HepG2 (cell line): ENCODE measurements at regions not wholly inside any gene's neighbourhood (a gene's known extent, or its start where the extent isn't known, plus 50 kb on each side); places are given as distances from the start of the nearest gene placed in this dataset.

ENCODE experiments used
- ATAC-seq: fragments of 200-7000 bp; cut with Tn5 transposase; 3 replicates; pipeline ENCODE4 v1.9.1; 2020; ENCODE audit warnings: mild to moderate bottlenecking, moderate library complexity
- BruUV-seq: library from RNA; stranded (reverse); fragments of 400-500 nt; replicated peaks from 2 replicates; lab custom pipeline; 2021; lab: Mats Ljungman, UMichigan
- CTCF ChIA-PET: fragments of 300-600 bp; formaldehyde crosslinking; extraction: SDS; loops from one replicate; lab custom pipeline; 2021; ENCODE audit warnings: low total read pairs, inconsistent platforms, low intra/inter-chr PET ratio; lab: Yijun Ruan, JAX
- POLR2A ChIA-PET: fragments of 350-600 bp; sonication (Branson Sonifier 250); formaldehyde crosslinking; loops from one replicate; lab custom pipeline; 2020; ENCODE audit warnings: antibody characterized with exemption, inconsistent platforms; lab: Yijun Ruan, JAX
- DNase-seq: peaks from one replicate; pipeline ENCODE4 v3.0.0-alpha.2; 2015; ENCODE audit warnings: low spot score
- FAIRE-seq: peaks from 3 replicates; lab custom pipeline; 2011; peaks lifted over from hg19 to GRCh38; lab: Jason Lieb, UNC
- H2AFZ ChIP-seq: one replicate; pipeline ENCODE4 v1.6.1; 2011; ENCODE audit warnings: low read length, inconsistent platforms
- H3K27ac ChIP-seq: fragments of 300-600 bp; 3 replicates; pipeline ENCODE4 v1.8.0; 2011; ENCODE audit warnings: mixed run types, mild to moderate bottlenecking, mixed read lengths, low read length, inconsistent platforms; ENCODE audit not compliant: insufficient read depth; ENCODE audit errors: extremely low read length
- H3K27me3 ChIP-seq, 2 experiments: fragments of 200-600 bp in 1 of 2; 2 replicates in 1 of 2; 3 replicates in 1 of 2; pipeline versions ENCODE4 v1.6.0 to v1.8.0; 2011; ENCODE audit warnings: low read length in 2 of 2, mild to moderate bottlenecking in 2 of 2, moderate library complexity in 2 of 2, inconsistent platforms in 1 of 2; ENCODE audit not compliant: insufficient read depth in 2 of 2, control insufficient read depth in 1 of 2
- H3K36me3 ChIP-seq, 2 experiments: fragments of 200-600 bp in 1 of 2; replicated peaks in 1 of 2; 2 replicates in 1 of 2; 3 replicates in 1 of 2; pipeline versions ENCODE4 v1.5.1 to v1.8.0; 2011; ENCODE audit warnings: low read length in 2 of 2, inconsistent platforms in 1 of 2; ENCODE audit not compliant: insufficient read depth in 2 of 2, control insufficient read depth in 1 of 2
- H3K4me1 ChIP-seq: 2 replicates; pipeline ENCODE4 v1.5.1; 2012; ENCODE audit warnings: low read length, inconsistent platforms; ENCODE audit not compliant: insufficient read depth
- H3K4me2 ChIP-seq: 2 replicates; pipeline ENCODE4 v1.6.0; 2011; ENCODE audit warnings: low read depth, low read length, inconsistent platforms
- H3K4me3 ChIP-seq, 3 experiments: fragments of 200-600 bp in 1 of 3; sonication (generic), shearing (Covaris generic) in 1 of 3; replicated peaks in 1 of 3; 2 replicates each; pipeline ENCODE4 v1.5.1; 2011 to 2016; ENCODE audit warnings: low read length in 3 of 3, inconsistent platforms in 2 of 3, low read depth in 2 of 3, mild to moderate bottlenecking in 2 of 3, control low read depth in 1 of 3, mixed read lengths in 1 of 3; ENCODE audit not compliant: insufficient read depth in 1 of 3
- H3K79me2 ChIP-seq: one replicate; pipeline ENCODE4 v1.6.1; 2011; ENCODE audit warnings: low read length, inconsistent platforms; ENCODE audit not compliant: insufficient read depth
- H3K9ac ChIP-seq: 2 replicates; pipeline ENCODE4 v1.6.0; 2011; ENCODE audit warnings: mild to moderate bottlenecking, low read depth, low read length, inconsistent platforms; ENCODE audit not compliant: insufficient read depth
- H3K9me3 ChIP-seq: 2 replicates; pipeline ENCODE4 v1.5.1; 2012; ENCODE audit warnings: mild to moderate bottlenecking, low read length
- H4K20me1 ChIP-seq: 2 replicates; pipeline ENCODE4 v1.6.0; 2011; ENCODE audit warnings: inconsistent platforms, mild to moderate bottlenecking, low read length, moderate library complexity; ENCODE audit not compliant: insufficient read depth
- CCAR2 ChIP-seq: fragments of 200-400 bp; formaldehyde crosslinking; optimal IDR thresholded peaks from 2 replicates; pipeline ENCODE3; 2018; ENCODE audit warnings: low read depth, mild to moderate bottlenecking, low read length, moderate library complexity
- FOXK1 ChIP-seq: sonication (generic); formaldehyde crosslinking; IDR thresholded peaks from 2 replicates; pipeline ENCODE4 v1.4.0; 2020; ENCODE audit warnings: low read depth, missing genetic modification reagents, borderline replicate concordance
- PHF5A ChIP-seq: IDR thresholded peaks from one replicate; pipeline ENCODE4 v1.6.1; 2018; ENCODE audit warnings: low read depth, missing genetic modification reagents; ENCODE audit not compliant: unreplicated experiment
- WGBS: methylation state at CpG from one replicate; pipeline ENCODE4 v1.1.6; 2017; ENCODE audit warnings: low lambda C conversion rate; 5-methylcytosine and 5-hydroxymethylcytosine counted together
- in situ Hi-C: cut with HindIII; loops from 2 replicates; pipeline ENCODE4 v1.10.0; 2017; ENCODE audit warnings: low pct_unique_long_range_greater_than_20kb; ENCODE audit not compliant: extremely low pct_ligation_motif_present
- intact Hi-C: fragments of 100-400 bp; cut with micrococcal nuclease; formaldehyde crosslinking; loops from one replicate; pipeline ENCODE4 v1.10.0; 2022; ENCODE audit not compliant: unreplicated experiment
- TF ChIP-seq, protein P1 (sequence below): sonication (generic); formaldehyde crosslinking; IDR thresholded peaks from 2 replicates; pipeline ENCODE4 v1.9.0; 2021; ENCODE audit warnings: mild to moderate bottlenecking, missing genetic modification reagents

DNA sequence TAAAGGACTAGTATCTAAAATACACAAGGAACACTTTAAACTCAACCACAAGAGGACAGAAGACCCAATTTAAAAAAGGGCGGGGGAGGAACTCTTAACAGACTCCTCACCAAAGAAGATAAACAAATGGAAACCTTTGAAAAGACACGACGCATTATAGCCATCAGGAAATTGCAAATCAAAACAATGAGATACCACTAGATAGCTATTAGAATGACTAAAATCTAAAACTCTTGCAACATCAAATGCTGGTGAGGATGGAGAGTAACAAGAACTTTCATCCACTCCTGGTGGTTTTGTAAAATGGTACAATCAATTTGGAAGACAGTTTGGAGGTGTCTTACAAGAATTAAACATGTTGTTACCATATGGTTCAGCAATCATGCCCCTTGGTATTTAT, 708.2 kb downstream of the BRINP3 start:
- Histone ChIP-seq H4K20me1 (no peaks in the 10 kb centered on the region), H3K36me3 (no peaks in the 10 kb centered on the region), H3K9ac (no peak overlapping the region), H2AFZ (no peak overlapping the region), H3K4me3 (no peak overlapping the region), H3K9me3 (no peaks in the 10 kb centered on the region), H3K27me3 (no peaks in the 10 kb centered on the region), H3K27ac (no peak overlapping the region), H3K79me2 (no peaks in the 10 kb centered on the region), H3K4me1 (no peaks in the 10 kb centered on the region), H3K4me2 (no peak overlapping the region)
- FAIRE-seq (no peak), DNase-seq (no peak), ATAC-seq (no peak)
- intact Hi-C loops, result no loop called here
- TF ChIP-seq, protein P1, sequence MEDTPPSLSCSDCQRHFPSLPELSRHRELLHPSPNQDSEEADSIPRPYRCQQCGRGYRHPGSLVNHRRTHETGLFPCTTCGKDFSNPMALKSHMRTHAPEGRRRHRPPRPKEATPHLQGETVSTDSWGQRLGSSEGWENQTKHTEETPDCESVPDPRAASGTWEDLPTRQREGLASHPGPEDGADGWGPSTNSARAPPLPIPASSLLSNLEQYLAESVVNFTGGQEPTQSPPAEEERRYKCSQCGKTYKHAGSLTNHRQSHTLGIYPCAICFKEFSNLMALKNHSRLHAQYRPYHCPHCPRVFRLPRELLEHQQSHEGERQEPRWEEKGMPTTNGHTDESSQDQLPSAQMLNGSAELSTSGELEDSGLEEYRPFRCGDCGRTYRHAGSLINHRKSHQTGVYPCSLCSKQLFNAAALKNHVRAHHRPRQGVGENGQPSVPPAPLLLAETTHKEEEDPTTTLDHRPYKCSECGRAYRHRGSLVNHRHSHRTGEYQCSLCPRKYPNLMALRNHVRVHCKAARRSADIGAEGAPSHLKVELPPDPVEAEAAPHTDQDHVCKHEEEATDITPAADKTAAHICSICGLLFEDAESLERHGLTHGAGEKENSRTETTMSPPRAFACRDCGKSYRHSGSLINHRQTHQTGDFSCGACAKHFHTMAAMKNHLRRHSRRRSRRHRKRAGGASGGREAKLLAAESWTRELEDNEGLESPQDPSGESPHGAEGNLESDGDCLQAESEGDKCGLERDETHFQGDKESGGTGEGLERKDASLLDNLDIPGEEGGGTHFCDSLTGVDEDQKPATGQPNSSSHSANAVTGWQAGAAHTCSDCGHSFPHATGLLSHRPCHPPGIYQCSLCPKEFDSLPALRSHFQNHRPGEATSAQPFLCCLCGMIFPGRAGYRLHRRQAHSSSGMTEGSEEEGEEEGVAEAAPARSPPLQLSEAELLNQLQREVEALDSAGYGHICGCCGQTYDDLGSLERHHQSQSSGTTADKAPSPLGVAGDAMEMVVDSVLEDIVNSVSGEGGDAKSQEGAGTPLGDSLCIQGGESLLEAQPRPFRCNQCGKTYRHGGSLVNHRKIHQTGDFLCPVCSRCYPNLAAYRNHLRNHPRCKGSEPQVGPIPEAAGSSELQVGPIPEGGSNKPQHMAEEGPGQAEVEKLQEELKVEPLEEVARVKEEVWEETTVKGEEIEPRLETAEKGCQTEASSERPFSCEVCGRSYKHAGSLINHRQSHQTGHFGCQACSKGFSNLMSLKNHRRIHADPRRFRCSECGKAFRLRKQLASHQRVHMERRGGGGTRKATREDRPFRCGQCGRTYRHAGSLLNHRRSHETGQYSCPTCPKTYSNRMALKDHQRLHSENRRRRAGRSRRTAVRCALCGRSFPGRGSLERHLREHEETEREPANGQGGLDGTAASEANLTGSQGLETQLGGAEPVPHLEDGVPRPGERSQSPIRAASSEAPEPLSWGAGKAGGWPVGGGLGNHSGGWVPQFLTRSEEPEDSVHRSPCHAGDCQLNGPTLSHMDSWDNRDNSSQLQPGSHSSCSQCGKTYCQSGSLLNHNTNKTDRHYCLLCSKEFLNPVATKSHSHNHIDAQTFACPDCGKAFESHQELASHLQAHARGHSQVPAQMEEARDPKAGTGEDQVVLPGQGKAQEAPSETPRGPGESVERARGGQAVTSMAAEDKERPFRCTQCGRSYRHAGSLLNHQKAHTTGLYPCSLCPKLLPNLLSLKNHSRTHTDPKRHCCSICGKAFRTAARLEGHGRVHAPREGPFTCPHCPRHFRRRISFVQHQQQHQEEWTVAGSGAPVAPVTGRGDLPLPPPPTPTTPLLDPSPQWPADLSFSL, result no peak
- TF ChIP-seq PHF5A (CRISPR knock-in tag), result no peak
- no peak for TF ChIP-seq CCAR2
- TF ChIP-seq FOXK1 (CRISPR knock-in tag), result no peak
- ChIA-PET POLR2A (no interaction called here), CTCF (no interaction called here)
- 2% methylated on average over 2 of the region's 3 CpGs for WGBS
- in situ Hi-C loops, result no loop called here
- BruUV-seq, result no TSS peak
